GM12872 (cell line): ENCODE measurements at regions not wholly inside any gene's neighbourhood (a gene's known extent, or its start where the extent isn't known, plus 50 kb on each side); places are given as distances from the start of the nearest gene placed in this dataset.

ENCODE experiments used
- TF ChIP-seq, protein P1 (sequence below): IDR thresholded peaks from 3 replicates; pipeline ENCODE4 v1.5.1; 2011; ENCODE audit warnings: low read depth, mild to moderate bottlenecking, low read length, moderate library complexity; ENCODE audit not compliant: insufficient read depth

DNA sequence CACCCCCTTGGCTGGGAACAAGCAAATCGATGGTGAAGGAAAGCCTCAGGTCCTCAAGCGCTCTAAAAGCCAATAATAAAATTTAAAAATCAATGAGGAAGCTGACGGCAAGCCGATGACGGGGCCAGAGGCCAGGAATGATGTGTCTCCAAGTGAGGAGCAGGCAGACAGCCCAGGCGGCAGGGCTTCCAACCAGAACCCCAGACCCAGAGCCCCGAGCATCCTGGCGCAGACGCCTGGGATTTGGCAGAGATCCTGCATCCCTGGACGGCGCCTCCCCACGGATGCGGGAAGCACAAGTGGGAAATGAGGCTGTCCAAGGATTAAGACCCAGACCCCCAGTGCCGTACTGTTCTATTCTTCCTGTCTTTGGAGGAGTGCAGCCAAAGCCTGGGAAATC lies 123.0 kb upstream of the PROK2 start:
- TF ChIP-seq, protein P1, sequence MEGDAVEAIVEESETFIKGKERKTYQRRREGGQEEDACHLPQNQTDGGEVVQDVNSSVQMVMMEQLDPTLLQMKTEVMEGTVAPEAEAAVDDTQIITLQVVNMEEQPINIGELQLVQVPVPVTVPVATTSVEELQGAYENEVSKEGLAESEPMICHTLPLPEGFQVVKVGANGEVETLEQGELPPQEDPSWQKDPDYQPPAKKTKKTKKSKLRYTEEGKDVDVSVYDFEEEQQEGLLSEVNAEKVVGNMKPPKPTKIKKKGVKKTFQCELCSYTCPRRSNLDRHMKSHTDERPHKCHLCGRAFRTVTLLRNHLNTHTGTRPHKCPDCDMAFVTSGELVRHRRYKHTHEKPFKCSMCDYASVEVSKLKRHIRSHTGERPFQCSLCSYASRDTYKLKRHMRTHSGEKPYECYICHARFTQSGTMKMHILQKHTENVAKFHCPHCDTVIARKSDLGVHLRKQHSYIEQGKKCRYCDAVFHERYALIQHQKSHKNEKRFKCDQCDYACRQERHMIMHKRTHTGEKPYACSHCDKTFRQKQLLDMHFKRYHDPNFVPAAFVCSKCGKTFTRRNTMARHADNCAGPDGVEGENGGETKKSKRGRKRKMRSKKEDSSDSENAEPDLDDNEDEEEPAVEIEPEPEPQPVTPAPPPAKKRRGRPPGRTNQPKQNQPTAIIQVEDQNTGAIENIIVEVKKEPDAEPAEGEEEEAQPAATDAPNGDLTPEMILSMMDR = no peak

DNA sequence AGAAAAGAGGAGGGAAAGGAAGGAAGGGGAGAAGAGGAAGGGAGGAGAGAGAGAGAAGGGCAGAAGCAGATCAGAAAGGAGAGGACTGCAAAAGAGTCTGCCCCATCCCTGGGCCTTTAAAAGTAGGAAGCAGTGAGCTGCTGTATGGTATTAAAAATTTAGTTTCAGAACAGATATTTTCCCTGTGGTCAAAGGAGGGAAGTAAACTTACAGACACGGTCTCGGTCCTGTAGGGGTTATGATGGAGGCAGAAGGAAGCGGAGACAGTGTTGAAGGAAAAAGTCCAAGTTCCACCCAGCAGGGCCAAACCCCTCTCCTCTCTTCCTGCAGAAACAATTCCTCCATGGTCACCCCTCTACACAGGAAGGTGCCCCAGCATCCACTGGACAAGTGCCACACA lies 122.0 kb upstream of the PROK2 start:
- TF ChIP-seq, protein P1 = no peak

DNA sequence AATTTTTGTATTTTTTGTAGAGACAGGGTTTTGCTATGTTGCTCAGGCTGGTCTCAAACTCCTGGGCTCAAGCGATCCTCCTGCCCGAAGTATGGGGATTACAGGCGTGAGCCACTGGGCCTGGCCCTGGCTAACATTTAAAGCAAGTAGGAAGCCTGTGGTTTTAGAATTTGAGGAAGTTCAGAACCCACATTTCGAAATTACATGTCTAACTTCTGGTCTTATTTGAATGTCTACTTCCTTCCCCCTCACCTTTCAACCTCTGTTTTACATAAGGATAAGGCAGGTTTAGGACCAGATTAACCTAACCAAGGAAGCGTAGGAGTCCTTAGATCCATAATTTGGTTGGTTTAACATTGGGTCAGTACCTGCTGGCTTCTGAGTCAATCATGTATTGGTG lies 120.5 kb upstream of the PROK2 start:
- TF ChIP-seq, protein P1 = no peak

DNA sequence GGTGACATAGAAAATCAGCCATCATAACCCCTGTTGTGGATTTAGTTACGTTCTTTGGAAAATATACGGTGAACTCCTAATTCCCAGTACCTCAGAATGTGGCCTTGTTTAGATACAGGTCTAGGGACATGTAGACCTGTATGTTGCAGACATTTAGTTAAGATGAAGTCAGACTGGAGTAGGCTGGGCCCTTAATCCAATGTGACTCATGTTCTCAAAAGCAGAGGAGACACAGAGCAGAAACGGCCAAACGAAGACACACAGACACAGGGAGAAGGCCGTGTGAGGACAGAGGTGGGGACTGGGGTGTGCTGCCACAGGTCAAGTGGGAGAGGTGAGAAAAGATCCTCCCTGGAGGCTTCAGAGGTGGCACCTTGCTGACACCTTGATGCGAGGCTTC lies 119.0 kb upstream of the PROK2 start:
- TF ChIP-seq, protein P1 = no peak

DNA sequence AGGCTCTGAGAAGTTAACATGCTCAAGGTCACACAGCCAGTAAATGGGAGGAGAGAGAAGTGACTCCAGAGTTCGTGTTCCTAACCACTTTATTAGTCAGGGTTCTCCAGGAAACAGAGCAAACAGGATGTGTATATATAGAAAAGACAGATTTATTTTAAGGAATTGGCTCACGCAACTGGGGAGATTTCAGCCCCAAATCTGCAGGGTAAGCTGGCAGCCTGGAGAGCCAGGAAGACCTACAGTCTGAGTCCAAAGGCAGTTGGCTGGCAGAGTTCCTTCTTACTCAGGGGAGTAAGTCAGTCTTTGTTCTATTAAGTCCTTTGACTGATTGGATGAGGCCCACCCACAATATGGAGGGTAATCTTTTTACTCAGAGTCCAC lies 118.2 kb upstream of the PROK2 start:
- TF ChIP-seq, protein P1 = no peak

DNA sequence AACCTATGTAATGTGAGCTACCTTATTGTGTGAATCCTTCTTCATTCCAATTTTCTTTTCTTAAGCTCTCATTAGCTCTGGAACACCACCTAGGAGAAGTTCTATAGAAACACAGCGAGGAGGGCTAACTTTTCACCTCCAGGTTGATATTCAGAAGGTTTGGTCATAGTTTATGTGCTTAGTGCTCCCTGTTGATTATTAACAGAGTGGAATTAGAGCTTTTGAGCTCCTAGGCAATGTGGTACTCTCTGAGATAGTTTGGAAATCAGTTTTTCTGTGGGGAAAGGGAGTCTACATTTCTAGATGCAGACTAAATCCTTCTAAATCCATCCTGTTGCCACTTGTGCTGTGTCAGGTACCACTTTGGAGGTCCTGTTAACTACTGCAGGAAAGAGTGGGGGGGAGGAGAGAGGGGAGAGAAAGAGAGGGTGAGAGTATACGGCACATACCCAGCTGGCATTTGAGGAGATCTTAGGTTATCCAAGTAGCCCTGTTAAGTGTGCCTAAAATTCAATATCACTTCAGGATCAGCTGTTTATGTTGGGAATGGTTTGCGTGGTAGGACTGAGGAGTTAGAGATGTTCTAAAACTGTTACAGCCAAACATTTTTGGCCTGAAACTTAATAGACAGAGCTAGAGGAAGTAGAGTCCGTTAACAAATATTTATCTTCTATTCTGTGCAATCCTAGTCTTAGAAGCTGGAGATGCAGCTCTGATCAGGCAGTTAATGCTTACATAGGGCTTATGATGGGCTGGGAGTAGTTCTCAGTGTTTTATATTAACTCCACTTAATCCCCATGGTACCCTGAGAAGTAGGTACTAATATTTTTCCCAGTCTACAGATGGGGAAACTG lies 117.5 kb upstream of the PROK2 start:
- TF ChIP-seq, protein P1 = no peak

DNA sequence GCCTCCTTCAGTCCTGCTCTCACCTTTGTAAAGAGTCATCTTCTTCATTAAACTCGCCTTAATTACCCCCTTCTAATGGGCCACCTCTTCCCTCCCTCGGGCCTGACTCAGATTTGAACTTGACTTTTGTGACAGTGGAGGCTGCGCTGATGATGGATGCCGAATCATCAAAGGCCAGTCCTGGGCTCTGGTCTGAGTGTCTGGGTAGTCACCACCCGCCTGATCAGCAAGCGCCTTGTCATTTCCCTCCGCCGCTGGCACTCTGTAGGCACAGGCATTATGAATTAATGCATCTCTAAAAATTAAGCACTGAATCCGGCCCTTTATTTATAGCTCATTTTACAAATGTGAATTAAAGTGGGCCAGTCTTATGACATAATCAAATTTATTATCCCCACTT lies 116.7 kb upstream of the PROK2 start:
- TF ChIP-seq, protein P1 = no peak

DNA sequence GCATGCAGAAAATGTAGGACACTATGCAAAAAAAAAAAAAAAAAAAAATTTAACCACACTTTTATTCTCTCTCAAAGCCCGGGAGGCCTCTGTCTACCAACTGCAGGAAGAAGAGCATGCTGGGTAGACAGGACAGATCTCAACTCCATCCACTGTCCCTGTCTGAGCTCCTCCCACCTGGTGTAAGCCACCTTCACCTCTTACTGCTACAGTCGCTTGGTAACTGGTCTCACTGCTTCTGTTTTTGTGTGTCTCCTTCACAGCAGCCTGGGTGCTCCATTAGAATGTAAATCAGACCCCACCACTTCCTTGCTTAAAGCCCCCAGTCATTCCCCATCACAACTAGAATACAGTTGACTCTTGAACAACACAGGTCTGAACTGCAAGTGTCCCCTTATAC lies 115.1 kb upstream of the PROK2 start:
- TF ChIP-seq, protein P1 = no peak
